RWPE1 (cell line): ENCODE measurements at regions not wholly inside any gene's neighbourhood (a gene's known extent, or its start where the extent isn't known, plus 50 kb on each side); places are given as distances from the start of the nearest gene placed in this dataset.

ENCODE experiments used
- CTCF ChIA-PET: fragments of 350-600 bp; sonication (Branson Sonifier 250); formaldehyde crosslinking; extraction: SDS; loops from one replicate; lab custom pipeline; 2021; lab: Yijun Ruan, JAX
- POLR2A ChIA-PET: fragments of 400-600 bp; formaldehyde crosslinking; extraction: SDS; loops from one replicate; lab custom pipeline; 2020; ENCODE audit warnings: antibody characterized with exemption; ENCODE audit not compliant: low non-redundant PET; lab: Yijun Ruan, JAX
- DNase-seq: peaks from one replicate; pipeline ENCODE4 v3.0.0; 2012; ENCODE audit warnings: low spot score
- H3K27ac ChIP-seq: fragments of 450-650 bp; 2 replicates; pipeline ENCODE4 v1.5.1; 2017
- TF ChIP-seq, protein P1 (sequence below): fragments of 450-650 bp; conservative IDR thresholded peaks from 2 replicates; pipeline ENCODE4 v1.5.1; 2017; ENCODE audit warnings: low read depth, mild to moderate bottlenecking

DNA sequence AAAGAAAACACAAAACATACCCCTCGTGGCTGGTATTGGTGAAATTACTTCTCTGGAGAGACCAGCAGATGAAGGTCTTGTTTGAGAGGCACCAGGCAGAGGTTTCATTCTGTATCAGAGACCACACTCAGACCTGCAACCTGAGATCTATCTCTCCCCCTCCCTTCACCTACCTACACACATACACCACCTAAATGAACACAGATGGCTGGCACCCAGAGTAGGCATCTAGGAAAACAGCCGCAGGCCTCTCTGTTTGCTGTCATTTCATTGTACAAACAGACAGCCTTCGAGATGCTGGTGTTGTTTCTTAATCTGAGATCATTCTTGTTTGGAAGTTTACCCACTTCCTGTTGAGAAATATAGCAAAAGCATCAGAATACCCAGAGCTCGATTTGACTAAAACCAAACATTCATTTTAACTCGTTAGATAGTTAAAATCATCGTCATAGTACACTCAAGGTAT, 173.9 kb upstream of the SLC25A13 start:
- ChIA-PET POLR2A (no interaction called here), CTCF (no interaction called here)
- no peak overlapping the region for H3K27ac ChIP-seq
- TF ChIP-seq, protein P1, sequence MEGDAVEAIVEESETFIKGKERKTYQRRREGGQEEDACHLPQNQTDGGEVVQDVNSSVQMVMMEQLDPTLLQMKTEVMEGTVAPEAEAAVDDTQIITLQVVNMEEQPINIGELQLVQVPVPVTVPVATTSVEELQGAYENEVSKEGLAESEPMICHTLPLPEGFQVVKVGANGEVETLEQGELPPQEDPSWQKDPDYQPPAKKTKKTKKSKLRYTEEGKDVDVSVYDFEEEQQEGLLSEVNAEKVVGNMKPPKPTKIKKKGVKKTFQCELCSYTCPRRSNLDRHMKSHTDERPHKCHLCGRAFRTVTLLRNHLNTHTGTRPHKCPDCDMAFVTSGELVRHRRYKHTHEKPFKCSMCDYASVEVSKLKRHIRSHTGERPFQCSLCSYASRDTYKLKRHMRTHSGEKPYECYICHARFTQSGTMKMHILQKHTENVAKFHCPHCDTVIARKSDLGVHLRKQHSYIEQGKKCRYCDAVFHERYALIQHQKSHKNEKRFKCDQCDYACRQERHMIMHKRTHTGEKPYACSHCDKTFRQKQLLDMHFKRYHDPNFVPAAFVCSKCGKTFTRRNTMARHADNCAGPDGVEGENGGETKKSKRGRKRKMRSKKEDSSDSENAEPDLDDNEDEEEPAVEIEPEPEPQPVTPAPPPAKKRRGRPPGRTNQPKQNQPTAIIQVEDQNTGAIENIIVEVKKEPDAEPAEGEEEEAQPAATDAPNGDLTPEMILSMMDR = no peak
- no peak for DNase-seq

GRCh38 chr7:96486681-96487080, 164.8 kb upstream of the SLC25A13 start:
- DNase-seq = peak; percentile 14
- H3K27ac ChIP-seq = no peak overlapping the region
- CTCF ChIA-PET = interaction anchor here (0.6 kb wide), 1 partner anchor 516 kb away, joined by 3 read pairs; no protein-coding TSS in a partner anchor
- TF ChIP-seq, protein P1 = no peak
- POLR2A ChIA-PET = no interaction called here

DNA sequence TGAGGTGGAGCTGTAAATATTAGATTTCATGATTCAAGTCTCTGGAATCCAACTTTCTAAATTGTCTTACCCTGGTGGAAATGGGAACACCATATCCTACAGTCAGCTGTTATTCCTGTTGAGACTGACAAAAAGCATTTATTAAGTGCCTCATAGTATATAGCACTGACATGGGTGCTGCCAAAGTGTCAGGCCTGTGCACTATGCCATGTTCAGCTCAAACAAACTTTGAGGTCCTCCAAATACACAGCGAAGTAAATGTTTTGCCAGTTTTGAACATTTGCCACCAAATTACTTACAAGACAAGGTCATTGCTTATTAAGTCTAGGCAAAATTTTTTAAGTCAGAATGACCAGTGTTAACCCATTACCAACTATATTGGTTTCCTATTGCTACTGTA, 162.9 kb upstream of the SLC25A13 start:
- TF ChIP-seq, protein P1 = no peak
- ChIA-PET POLR2A (no interaction called here), CTCF (no interaction called here)
- no peak for DNase-seq
- H3K27ac ChIP-seq = no peak overlapping the region

DNA sequence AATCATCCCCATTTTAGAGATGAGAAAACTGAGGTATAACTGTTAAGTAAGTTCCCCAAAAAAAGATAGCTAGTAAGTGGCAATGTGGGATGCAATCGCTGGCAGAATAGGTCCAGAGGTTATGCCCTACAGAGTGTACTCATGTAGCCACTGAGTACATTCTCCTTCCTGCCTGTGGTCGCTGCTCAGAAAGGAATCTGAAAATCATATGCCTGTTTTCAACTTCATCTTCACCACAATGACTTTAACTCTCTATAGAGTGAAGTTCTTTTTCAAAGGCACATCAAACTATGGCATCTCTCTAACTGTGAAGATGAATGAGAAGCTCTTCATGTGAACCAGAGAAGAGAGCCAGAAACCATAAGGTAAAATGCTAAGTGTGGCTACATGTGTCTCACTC, 162.2 kb upstream of the SLC25A13 start:
- CTCF ChIA-PET = interaction anchor here (0.6 kb wide), 1 partner anchor 91 kb away, joined by 4 read pairs; no protein-coding TSS in a partner anchor
- DNase-seq = no peak
- no peak overlapping the region for H3K27ac ChIP-seq
- POLR2A ChIA-PET = no interaction called here
- TF ChIP-seq, protein P1 = no peak

DNA sequence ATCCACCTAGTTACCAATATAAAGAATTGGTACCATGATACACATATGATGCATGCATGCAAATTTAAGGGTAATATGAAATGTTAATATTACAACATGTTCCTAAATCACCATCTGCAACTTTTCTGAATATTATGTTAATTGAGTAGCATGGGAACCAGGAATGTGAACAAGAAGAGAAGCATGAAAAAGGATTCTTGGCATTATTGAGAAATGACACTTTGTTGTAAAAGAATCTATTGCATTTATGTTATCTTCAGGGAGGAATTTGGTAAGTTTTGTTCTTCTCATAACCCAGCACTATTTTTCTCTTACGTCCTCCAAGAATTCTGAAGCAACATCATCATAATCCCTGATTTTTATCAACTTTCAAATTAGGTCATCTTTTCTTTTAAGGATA, 159.9 kb upstream of the SLC25A13 start:
- CTCF ChIA-PET = no interaction called here
- POLR2A ChIA-PET = no interaction called here

GRCh38 chr7:96479015-96479645, 157.2 kb upstream of the SLC25A13 start:
- CTCF ChIA-PET = no interaction called here
- POLR2A ChIA-PET = no interaction called here
- TF ChIP-seq, protein P1 = no peak
- no peak overlapping the region for H3K27ac ChIP-seq
- DNase-seq = no peak

More for the DNA sequence above, 159.9 kb upstream of the SLC25A13 start:
- no peak overlapping the region for H3K27ac ChIP-seq
- TF ChIP-seq, protein P1 = no peak
- no peak for DNase-seq
